H9 (cell line): ENCODE measurements at regions not wholly inside any gene's neighbourhood (a gene's known extent, or its start where the extent isn't known, plus 50 kb on each side); places are given as distances from the start of the nearest gene placed in this dataset.

Source experiments
- DNase-seq: peaks from one replicate; pipeline ENCODE4 v3.0.0-alpha.2; 2017
- H2AFZ ChIP-seq: one replicate; pipeline ENCODE4 v1.6.1; 2013; ENCODE audit warnings: mild to moderate bottlenecking, low read length, control low read depth, moderate library complexity
- H2AK5ac ChIP-seq: 2 replicates; pipeline ENCODE4 v1.6.1; 2013; ENCODE audit warnings: low read length, control low read depth, mixed read lengths; ENCODE audit not compliant: insufficient read length
- H2BK120ac ChIP-seq: one replicate; pipeline ENCODE4 v1.6.1; 2013; ENCODE audit warnings: low read depth, mild to moderate bottlenecking, low read length, control low read depth, inconsistent platforms; ENCODE audit not compliant: poor library complexity, severe bottlenecking
- H2BK12ac ChIP-seq: 2 replicates; pipeline ENCODE4 v1.6.1; 2013; ENCODE audit warnings: low read length, control low read depth, mixed read lengths, low read depth; ENCODE audit not compliant: insufficient read length
- H2BK15ac ChIP-seq: 2 replicates; pipeline ENCODE4 v1.6.1; 2013; ENCODE audit warnings: low read depth, low read length, control low read depth
- H2BK20ac ChIP-seq: one replicate; pipeline ENCODE4 v1.6.1; 2013; ENCODE audit warnings: low read depth, mild to moderate bottlenecking, low read length, control low read depth, inconsistent platforms; ENCODE audit not compliant: poor library complexity, severe bottlenecking
- H2BK5ac ChIP-seq: 2 replicates; pipeline ENCODE4 v1.6.1; 2013; ENCODE audit warnings: low read length, control low read depth, mixed read lengths; ENCODE audit not compliant: insufficient read length
- H3K14ac ChIP-seq: 2 replicates; pipeline ENCODE4 v1.6.1; 2013; ENCODE audit warnings: low read length, control low read depth; ENCODE audit not compliant: insufficient read depth
- H3K18ac ChIP-seq: 2 replicates; pipeline ENCODE4 v1.6.1; 2013; ENCODE audit warnings: low read depth, mild to moderate bottlenecking, mixed read lengths, low read length, control low read depth; ENCODE audit not compliant: insufficient read length
- H3K23ac ChIP-seq: 2 replicates; pipeline ENCODE4 v1.6.1; 2013; ENCODE audit warnings: low read length, control low read depth, mixed read lengths, low read depth; ENCODE audit not compliant: insufficient read length
- H3K23me2 ChIP-seq: 2 replicates; pipeline ENCODE4 v1.6.1; 2013; ENCODE audit warnings: low read depth, mild to moderate bottlenecking, mixed read lengths, low read length, control low read depth; ENCODE audit not compliant: insufficient read length, poor library complexity, severe bottlenecking
- H3K27ac ChIP-seq: 2 replicates; pipeline ENCODE4 v1.5.1; 2013; ENCODE audit warnings: low read length, control low read depth, mixed read lengths, low read depth; ENCODE audit not compliant: insufficient read length
- H3K27me3 ChIP-seq: 2 replicates; pipeline ENCODE4 v1.6.1; 2013; ENCODE audit warnings: low read length, control low read depth, inconsistent platforms; ENCODE audit not compliant: insufficient read depth
- H3K4ac ChIP-seq: 2 replicates; pipeline ENCODE4 v1.6.1; 2013; ENCODE audit warnings: low read depth, mild to moderate bottlenecking, control low read depth, inconsistent platforms, low read length, moderate library complexity
- H3K4me1 ChIP-seq: 2 replicates; pipeline ENCODE4 v1.6.1; 2013; ENCODE audit warnings: low read length, control low read depth, inconsistent platforms; ENCODE audit not compliant: insufficient read depth
- H3K4me2 ChIP-seq: 2 replicates; pipeline ENCODE4 v1.6.1; 2013; ENCODE audit warnings: low read length, control low read depth, mixed read lengths; ENCODE audit not compliant: insufficient read length, insufficient read depth
- H3K56ac ChIP-seq: 2 replicates; pipeline ENCODE4 v1.6.1; 2013; ENCODE audit warnings: low read depth, mild to moderate bottlenecking, mixed read lengths, low read length, control low read depth; ENCODE audit not compliant: insufficient read length
- H3K79me1 ChIP-seq: 2 replicates; pipeline ENCODE4 v1.6.1; 2013; ENCODE audit warnings: low read depth, mild to moderate bottlenecking, moderate library complexity, low read length, control low read depth, inconsistent platforms; ENCODE audit not compliant: insufficient read depth, poor library complexity, severe bottlenecking
- H3K79me2 ChIP-seq: 2 replicates; pipeline ENCODE4 v1.6.1; 2013; ENCODE audit warnings: low read length, control low read depth, inconsistent platforms; ENCODE audit not compliant: insufficient read depth
- H3K9ac ChIP-seq: 2 replicates; pipeline ENCODE4 v1.6.1; 2013; ENCODE audit warnings: low read length, control low read depth, mixed read lengths; ENCODE audit not compliant: insufficient read length; ENCODE audit errors: extremely low read depth
- H3K9me3 ChIP-seq: one replicate; pipeline ENCODE4 v1.6.1; 2013; ENCODE audit warnings: low read depth, low read length, inconsistent platforms; ENCODE audit not compliant: control insufficient read depth
- H3T11ph ChIP-seq: one replicate; pipeline ENCODE4 v1.6.1; 2013; ENCODE audit warnings: mild to moderate bottlenecking, low read length, control low read depth, inconsistent platforms
- H4K20me1 ChIP-seq: one replicate; pipeline ENCODE4 v1.6.1; 2013; ENCODE audit not compliant: control insufficient read depth, insufficient read length, insufficient read depth
- H4K5ac ChIP-seq: 2 replicates; pipeline ENCODE4 v1.6.1; 2013; ENCODE audit warnings: low read depth, mild to moderate bottlenecking, mixed read lengths, low read length, control low read depth; ENCODE audit not compliant: insufficient read length
- H4K8ac ChIP-seq: replicated peaks from 2 replicates; pipeline ENCODE4 v1.6.1; 2013; ENCODE audit warnings: low read length, control low read depth, mixed read lengths, low read depth; ENCODE audit not compliant: insufficient read length
- H4K91ac ChIP-seq: 2 replicates; pipeline ENCODE4 v1.6.1; 2013; ENCODE audit warnings: low read depth, mild to moderate bottlenecking, moderate library complexity, mixed read lengths, low read length, control low read depth; ENCODE audit not compliant: insufficient read length
- H3K27ac Mint-ChIP-seq, 3 experiments: 2 replicates in 2 of 3; 3 replicates in 1 of 3; pipeline ENCODE4 v1.8.0; 2020 to 2021; ENCODE audit warnings: mixed read lengths in 3 of 3, mild to moderate bottlenecking in 1 of 3, moderate library complexity in 1 of 3
- H3K27me3 Mint-ChIP-seq: 2 replicates; pipeline ENCODE4 v1.8.0; 2021; ENCODE audit warnings: low read depth, mild to moderate bottlenecking, moderate library complexity, mixed read lengths
- H3K36me3 Mint-ChIP-seq, 3 experiments: 2 replicates in 2 of 3; 3 replicates in 1 of 3; pipeline ENCODE4 v1.8.0; 2020 to 2021; ENCODE audit warnings: low read depth in 3 of 3, mixed read lengths in 3 of 3; ENCODE audit not compliant: insufficient read depth in 1 of 3
- H3K4me1 Mint-ChIP-seq, 2 experiments: 2 replicates each; pipeline ENCODE4 v1.8.0; 2020; ENCODE audit warnings: mixed read lengths in 2 of 2
- H3K4me3 Mint-ChIP-seq, 2 experiments: 2 replicates in 1 of 2; 3 replicates in 1 of 2; pipeline ENCODE4 v1.8.0; 2020 to 2021; ENCODE audit warnings: mild to moderate bottlenecking in 2 of 2, mixed read lengths in 2 of 2, moderate library complexity in 1 of 2
- H3K9me3 Mint-ChIP-seq, 2 experiments: 2 replicates in 1 of 2; 3 replicates in 1 of 2; pipeline ENCODE4 v1.8.0; 2020; ENCODE audit warnings: mild to moderate bottlenecking in 2 of 2, mixed read lengths in 2 of 2, moderate library complexity in 1 of 2
- CTCF ChIP-seq: fragments of 200-600 bp; sonication (generic); conservative IDR thresholded peaks from 3 replicates; pipeline ENCODE4 v1.8.0; 2021; ENCODE audit warnings: antibody characterized with exemption, mild to moderate bottlenecking
- WGBS: extraction: QIAGEN DNeasy Blood & Tissue Kit; methylation state at CpG from one replicate; pipeline ENCODE4 v1.1.7; 2013; ENCODE audit warnings: missing lambda C conversion rate, low lambda C conversion rate, mixed read lengths; ENCODE audit not compliant: insufficient read length; ENCODE audit errors: extremely low coverage; 5-methylcytosine and 5-hydroxymethylcytosine counted together

- Histone ChIP-seq H3K23me2 (no peaks in the 10 kb centered on the region), H3K9me3 (no peaks in the 10 kb centered on the region), H3K27ac (no peak overlapping the region), H2AK5ac (no peak overlapping the region), H4K91ac (no peak overlapping the region), H2BK15ac (no peak overlapping the region), H4K5ac (no peak overlapping the region), H2BK12ac (no peak overlapping the region), H3K56ac (no peak overlapping the region), H3K4me2 (no peak overlapping the region), H2BK5ac (no peak overlapping the region), H2BK120ac (no peak overlapping the region), H3K4me1 (no peaks in the 10 kb centered on the region), H3K79me1 (no peaks in the 10 kb centered on the region), H3K9ac (no peak overlapping the region), H4K20me1 (no peaks in the 10 kb centered on the region), H3K79me2 (no peaks in the 10 kb centered on the region), H2BK20ac (no peak overlapping the region), H3K27me3 (no peaks in the 10 kb centered on the region), H3K18ac (no peak overlapping the region), H3K23ac (no peak overlapping the region), H3K4ac (no peak overlapping the region), H3K14ac (no peak overlapping the region), H3T11ph (no peak overlapping the region), H2AFZ (no peak overlapping the region), H4K8ac (no peak overlapping the region)
- H3K27ac Mint-ChIP-seq: no peak overlapping the region
- WGBS: no CpG with 5 or more reads among the region's 5 CpGs
- no peak for DNase-seq
- no peaks in the 10 kb centered on the region for H3K4me1 Mint-ChIP-seq
- TF ChIP-seq CTCF: no peak
- peaks cover 14% of the 10 kb centered on the region for H3K27me3 Mint-ChIP-seq
- H3K4me3 Mint-ChIP-seq: no peak overlapping the region
- no peaks in the 10 kb centered on the region; a peak in 1 of 7 replicates for H3K36me3 Mint-ChIP-seq
- no peaks in the 10 kb centered on the region for H3K9me3 Mint-ChIP-seq
Observed at GRCh38 chr2:217081799-217082198, 221.9 kb upstream of the TNP1 start.
